HG03139 (cell line): ENCODE measurements at regions not wholly inside any gene's neighbourhood (a gene's known extent, or its start where the extent isn't known, plus 50 kb on each side); places are given as distances from the start of the nearest gene placed in this dataset.

Source experiments
- ATAC-seq: cut with Tn5 transposase; IDR thresholded peaks from one replicate; pipeline ENCODE4 v1.9.1; 2021; ENCODE audit not compliant: unreplicated experiment

- no peak for ATAC-seq
These were observed 182.7 kb upstream of the DTNBP1 start for GRCh38 chr6:15845492-15845891.

DNA sequence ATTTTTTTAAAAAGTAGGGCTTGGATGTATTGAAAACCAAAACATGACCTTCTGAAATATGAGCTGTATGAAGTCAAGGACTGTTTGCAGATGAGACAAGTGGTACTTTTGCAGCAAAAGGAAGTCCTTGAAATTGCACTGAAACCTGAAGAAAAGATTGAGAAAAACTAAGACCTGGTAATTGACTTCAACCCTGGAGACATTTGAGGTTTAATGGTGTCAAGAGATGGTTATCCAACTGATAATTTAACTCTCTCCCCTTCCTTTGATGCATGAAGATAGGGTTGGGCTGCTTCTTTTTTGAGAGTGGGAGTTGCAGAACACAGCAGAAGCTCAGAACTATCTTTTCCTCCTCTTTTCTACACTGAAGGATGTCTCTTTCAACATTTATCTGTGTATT, 180.9 kb upstream of the DTNBP1 start:
- no peak for ATAC-seq

DNA sequence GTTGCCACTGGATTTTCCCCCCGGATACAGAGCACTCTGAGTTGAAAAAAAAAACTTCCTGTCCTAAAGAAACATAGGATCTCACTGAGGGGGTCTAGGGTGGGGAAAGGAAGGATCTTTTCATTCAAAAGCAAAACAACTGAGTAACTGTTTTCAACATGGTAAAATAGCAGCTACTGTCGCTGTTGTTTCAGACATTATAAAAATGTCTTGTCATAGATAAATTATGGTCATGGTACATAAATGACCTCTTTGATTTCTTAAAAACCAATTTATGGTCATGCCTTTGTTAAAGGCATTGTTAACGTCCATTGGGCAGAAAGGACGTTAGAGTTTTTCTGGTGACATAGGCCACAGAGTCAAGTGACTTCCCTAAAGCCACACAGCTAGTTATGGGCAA, 180.4 kb upstream of the DTNBP1 start:
- ATAC-seq: no peak

- no peak for ATAC-seq
These were observed 179.9 kb upstream of the DTNBP1 start for GRCh38 chr6:15842727-15843117.

GRCh38 chr6:15841937-15842726, 179.3 kb upstream of the DTNBP1 start:
- ATAC-seq: no peak

- ATAC-seq: no peak
These were observed 177.2 kb upstream of the DTNBP1 start for GRCh38 chr6:15839969-15840541.

DNA sequence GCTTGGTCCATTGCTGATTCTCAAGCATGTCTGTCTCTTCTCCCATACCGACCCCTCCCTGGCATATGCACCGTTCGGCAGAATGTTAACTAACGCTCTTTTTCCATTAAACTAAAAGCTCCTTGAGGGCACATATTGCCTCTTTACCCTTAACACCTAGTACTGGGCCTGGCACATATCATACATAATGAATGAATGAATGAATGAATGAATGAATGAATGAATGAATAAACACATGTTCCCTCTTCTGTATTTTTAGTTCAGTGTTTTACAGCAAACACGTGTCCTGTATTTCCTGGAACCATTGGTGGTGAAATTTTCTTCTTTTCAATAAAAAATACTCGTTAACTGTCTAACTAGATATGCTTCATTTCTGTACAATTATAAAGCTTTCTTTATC, 174.4 kb upstream of the DTNBP1 start:
- ATAC-seq: no peak

GRCh38 chr6:15832841-15833240, 170.0 kb upstream of the DTNBP1 start:
- no peak for ATAC-seq

- no peak for ATAC-seq
These were observed 166.3 kb upstream of the DTNBP1 start for GRCh38 chr6:15829156-15829555.

GRCh38 chr6:15827496-15828255, 164.8 kb upstream of the DTNBP1 start:
- no peak for ATAC-seq

DNA sequence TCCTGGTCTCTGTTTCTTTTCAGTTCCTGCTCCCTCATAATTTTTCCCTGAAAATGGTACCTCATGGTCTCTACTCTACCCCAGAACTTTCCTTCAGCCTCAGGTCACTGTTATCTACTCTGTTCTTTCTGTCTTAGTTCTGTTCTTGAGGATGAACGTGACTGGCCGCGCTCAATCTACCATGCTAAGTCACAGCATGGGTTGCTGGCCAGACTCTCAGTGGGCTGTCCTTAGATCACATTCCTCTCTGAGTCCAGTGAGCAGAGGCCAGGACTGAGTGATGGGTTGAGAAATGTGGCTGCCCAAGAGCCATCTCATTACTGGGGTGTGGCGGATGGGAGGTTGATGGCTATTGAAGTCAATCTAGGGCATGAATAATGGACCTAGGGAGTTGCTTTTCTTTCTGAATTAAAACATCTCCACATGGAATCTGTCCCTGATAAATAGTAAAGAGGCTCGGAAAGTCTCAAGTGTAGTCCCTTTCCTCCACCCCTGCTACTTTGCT, 164.0 kb upstream of the DTNBP1 start:
- ATAC-seq: no peak

DNA sequence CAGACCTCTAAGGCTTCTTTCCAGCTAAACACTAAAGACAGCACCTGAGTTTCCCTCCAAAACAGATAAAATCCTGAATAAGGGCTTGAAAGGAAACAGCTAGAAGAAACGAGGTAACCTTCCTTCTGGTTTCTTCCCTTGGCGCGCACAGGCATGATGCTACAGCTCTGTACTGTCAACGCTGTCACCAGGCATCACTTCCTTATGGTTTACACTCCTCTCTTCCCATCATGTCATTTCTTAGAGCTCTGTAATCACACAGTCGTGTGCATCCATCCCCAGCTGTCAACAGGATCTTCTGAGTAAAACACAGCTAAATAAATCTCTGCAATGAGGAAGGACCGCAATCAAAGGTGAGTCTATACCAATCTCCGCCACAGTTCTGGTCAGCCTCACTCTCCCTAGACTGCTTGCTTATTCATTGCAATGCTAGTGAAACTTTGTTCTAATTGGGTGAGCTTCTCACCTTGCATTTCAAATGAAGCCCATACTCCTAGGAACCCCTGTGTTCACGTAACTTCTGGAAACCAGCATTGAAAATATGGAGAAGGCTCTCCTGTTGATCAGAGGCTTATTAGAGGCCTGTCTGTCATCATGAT, 162.6 kb upstream of the DTNBP1 start:
- no peak for ATAC-seq

- no peak for ATAC-seq
These were observed 162.0 kb upstream of the DTNBP1 start for GRCh38 chr6:15824811-15825210.

DNA sequence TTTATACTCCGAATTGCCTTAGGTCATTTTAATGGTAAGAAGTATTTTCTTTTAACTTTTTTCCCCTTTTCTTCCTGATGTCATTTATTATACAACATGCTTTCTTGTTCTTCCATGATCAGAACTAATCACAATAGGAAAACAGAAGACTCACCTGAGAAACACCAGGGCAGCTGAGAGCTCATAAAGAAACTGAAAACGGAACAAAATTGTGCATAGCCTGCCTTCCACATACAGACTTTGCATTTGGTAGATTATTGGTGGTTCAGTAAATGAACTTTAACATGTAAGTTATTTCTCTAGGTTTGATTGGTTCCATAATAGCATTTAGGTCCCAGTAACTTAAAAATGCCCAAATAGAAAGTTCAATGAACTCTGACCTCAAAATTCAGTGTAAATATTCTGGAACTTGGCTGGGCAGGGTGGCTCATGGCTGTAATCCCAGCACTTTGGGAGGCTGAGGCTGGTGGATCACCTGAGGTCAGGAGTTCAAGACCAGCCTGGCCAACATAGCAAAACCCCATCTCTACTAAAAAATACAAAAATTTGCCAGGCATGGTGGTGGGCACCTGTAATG, 161.1 kb upstream of the DTNBP1 start:
- ATAC-seq: no peak

DNA sequence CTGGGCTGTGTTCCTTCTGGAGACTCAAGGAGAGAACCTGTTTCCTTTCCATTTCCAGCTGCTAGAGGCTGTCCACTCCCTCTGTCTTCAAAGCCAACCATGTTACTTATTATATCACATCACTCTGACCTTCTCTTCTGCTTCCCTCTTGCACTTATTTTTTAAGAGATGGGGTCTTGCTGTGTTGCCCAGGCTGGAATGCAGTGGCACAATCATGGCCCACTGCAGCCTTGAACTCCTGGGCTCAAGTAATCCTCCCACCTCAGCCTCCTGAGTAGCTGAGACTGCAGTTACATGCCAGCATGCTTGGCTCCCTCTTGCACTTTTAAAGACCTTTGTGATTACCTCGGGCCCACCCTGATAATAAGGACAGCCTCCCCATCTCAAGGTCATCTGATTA, 160.0 kb upstream of the DTNBP1 start:
- ATAC-seq: no peak

DNA sequence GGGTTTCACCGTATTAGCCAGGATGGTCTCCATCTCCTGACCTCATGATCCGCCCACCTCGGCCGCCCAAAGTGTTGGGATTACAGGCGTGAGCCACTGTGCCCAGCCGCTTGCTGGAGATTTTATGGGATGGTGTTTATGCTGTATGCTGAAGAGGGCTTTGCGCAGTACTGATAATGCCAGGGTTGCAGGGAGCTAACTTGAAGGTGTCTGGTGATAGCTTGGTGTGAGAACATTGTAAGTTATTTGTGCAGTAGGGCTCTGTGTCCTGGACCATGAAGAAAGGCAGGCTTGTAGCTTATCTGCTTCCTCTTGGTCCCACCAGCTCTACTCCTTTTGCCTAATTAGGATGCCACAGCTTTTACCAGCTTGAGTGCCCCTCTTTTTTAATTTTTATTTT, 157.0 kb upstream of the DTNBP1 start:
- ATAC-seq: no peak

GRCh38 chr6:15819226-15819625, 156.4 kb upstream of the DTNBP1 start:
- ATAC-seq: no peak

DNA sequence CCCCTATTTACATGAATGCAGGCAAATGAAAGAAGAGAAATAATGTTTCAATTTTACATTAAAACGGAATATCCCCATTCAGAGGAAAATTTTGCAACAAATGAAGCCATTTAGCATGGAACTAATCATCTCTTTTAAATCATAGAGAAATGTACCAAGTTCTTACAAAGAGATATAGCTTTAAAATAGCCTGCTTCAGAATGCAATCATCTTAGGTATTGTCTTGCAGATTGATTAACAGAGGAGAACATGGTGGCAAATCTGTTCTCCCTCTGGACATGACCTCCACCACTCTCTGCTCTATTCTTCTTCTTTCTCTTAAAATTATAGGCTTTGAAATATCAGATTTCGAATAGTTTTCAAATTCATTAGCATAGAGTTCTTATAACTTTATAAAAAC, 155.7 kb upstream of the DTNBP1 start:
- no peak for ATAC-seq

GRCh38 chr6:15818044-15818443, 155.2 kb upstream of the DTNBP1 start:
- no peak for ATAC-seq

DNA sequence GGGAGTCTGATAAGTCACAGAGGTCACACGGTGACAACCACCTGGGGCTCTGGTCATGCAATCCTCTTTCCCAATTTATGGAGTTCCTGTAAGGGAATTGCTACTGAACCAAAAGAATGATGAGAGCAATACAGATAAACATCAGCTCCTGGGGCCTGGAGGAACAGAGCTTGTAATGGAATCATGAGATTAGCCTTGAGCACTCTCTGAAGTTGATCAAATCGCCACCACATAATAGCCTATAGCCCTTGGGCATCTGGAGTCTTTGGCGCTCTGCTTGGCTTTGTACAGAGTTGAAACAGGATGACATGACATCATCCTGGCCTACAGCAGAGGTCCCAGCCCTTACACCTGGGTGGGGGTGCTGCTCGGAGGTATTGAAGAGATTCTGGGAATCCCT, 154.3 kb upstream of the DTNBP1 start:
- no peak for ATAC-seq

- ATAC-seq: no peak
These were observed 153.8 kb upstream of the DTNBP1 start for GRCh38 chr6:15816661-15817060.
